ENCODE measurements at regions not wholly inside any gene's neighbourhood (a gene's known extent, or its start where the extent isn't known, plus 50 kb on each side); places are given as distances from the start of the nearest gene placed in this dataset.

GRCh38 chr2:109070290-109070689, 58.7 kb upstream of the SH3RF3 start:
- no peak for DNase-seq (ENCODE audit: low read depth in 2 of 2, low spot score in 1 of 2)

- no peak for DNase-seq (ENCODE audit: low read depth in 2 of 2, low spot score in 1 of 2)
Observed at GRCh38 chr2:109069331-109070194, 59.4 kb upstream of the SH3RF3 start.

DNA sequence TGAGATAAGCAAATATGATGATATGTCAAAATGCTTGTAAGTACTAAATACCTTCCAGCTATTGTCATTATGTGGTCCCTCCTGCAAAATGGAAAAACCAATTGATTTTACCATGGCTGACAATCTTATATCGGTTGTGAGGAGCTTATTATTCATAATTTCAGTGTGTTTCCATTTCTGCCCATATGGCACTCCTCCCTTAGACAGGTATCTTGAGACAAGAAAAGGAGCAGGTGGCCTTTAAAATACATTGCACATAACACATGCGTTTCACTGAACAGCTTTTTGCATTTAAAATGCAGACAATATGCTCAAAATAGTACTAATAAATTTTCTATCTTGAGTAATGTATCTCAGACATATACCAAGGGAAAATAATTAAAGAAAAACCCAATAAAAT, 60.2 kb upstream of the SH3RF3 start:
- DNase-seq (ENCODE audit: low read depth in 2 of 2, low spot score in 1 of 2): no peak

DNA sequence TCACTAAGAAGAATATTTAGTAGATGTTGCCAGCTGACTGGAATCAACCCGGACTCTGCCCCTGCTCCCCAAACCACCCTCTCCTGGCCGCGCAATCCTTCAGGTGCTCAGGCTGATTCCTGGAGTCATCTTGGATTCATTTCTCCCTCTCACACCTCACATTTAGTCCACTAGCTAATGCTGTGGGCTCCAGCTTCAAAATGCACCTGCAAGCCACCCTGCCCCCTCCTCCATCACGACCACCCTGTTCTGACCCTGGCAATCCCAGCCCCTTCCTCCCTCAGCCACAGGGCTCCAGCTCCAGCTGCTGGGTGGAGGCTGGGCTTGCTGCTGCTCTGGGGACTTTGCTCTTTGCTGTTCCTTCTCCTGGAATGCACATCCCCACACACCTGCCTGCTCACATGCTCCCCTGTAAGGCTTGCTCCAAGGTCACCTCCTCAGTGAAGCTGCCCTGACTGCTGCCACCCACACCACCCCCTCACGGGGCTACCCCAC, 61.3 kb upstream of the SH3RF3 start:
- no peak for DNase-seq (ENCODE audit: low read depth in 2 of 2, low spot score in 1 of 2)

GRCh38 chr2:109066917-109067597, 61.9 kb upstream of the SH3RF3 start:
- no peak for DNase-seq (ENCODE audit: low read depth in 2 of 2, low spot score in 1 of 2)

DNA sequence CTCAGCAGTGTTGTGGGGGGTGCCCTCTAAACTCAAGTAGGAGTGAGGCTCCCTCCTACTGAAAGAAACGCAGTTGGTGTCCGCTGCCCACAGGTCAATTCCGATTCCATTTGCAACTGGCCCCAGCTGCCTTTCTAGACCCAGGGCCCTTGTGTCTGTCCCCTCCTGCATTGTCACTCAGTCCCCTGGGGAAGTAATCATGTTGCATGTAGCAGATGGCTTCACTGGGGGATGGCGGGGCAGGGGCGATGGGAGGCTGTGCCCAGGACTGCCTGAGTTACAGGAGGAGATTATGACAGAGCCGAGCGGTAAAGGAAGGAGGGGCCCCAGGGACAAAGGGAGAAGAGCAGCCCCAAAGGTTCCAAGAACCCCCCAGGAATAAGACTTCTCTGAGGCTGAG, 62.5 kb upstream of the SH3RF3 start:
- DNase-seq (ENCODE audit: low read depth in 2 of 2, low spot score in 1 of 2): no peak

DNA sequence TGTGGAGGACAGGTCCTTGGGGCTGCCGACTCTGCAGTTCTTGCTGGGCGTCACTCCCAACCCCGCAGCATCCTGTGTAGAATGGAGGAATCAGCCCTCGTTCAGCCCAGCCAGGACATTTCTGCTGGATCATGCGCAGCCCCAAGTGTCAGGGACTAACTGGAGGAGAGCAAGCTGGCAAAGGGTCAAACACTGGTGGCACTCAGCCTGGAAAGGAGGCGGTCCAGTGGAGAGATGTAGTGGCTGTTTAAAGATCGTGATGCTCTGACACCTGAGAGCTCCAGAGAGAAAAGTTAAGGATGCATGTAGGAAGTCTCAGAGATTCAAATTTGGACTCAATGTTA, 63.6 kb upstream of the SH3RF3 start:
- no peak for DNase-seq (ENCODE audit: low read depth in 2 of 2, low spot score in 1 of 2)

DNA sequence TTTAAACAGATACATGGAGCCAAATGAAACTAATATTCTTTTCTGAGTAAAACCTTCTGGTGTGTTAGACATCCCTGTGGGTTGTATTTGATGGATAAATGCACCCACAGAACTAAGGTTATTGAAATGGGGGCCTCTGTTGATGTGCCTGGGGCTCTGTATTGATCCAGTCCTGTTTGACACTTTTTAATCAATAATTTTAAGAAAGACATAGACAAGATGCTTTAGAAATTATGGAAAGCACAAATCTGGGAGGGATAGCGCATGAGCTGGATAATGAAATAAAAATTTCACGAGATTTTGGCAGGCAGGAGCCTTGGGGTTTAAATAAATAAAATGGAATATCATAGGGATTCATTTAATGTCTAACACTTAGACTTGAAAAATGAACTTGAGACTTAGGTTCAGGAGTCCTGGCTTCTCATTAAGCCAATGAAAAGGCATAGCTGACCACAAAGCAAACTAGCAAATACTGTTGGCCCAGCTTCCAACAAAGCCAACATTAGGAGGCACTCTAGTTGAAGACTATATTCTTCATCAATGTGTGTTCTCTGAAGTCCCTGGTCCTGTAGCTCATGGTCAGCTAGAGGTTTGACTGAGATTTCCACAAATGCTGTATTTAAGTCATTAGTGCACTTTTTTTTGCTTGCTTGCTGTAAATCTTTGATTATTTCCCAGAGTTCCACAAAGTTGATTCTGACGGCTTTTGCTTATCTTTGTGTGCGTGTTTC, 64.2 kb upstream of the SH3RF3 start:
- no peak for DNase-seq (ENCODE audit: low read depth in 2 of 2, low spot score in 1 of 2)

- no peak for DNase-seq (ENCODE audit: low read depth in 2 of 2, low spot score in 1 of 2)
Observed at GRCh38 chr2:109062859-109063700, 65.9 kb upstream of the SH3RF3 start.

- DNase-seq (ENCODE audit: low read depth in 2 of 2, low spot score in 1 of 2): no peak
Observed at GRCh38 chr2:109062145-109062858, 66.7 kb upstream of the SH3RF3 start.

GRCh38 chr2:109061736-109062135, 67.3 kb upstream of the SH3RF3 start:
- no peak for DNase-seq (ENCODE audit: low read depth in 2 of 2, low spot score in 1 of 2)

DNA sequence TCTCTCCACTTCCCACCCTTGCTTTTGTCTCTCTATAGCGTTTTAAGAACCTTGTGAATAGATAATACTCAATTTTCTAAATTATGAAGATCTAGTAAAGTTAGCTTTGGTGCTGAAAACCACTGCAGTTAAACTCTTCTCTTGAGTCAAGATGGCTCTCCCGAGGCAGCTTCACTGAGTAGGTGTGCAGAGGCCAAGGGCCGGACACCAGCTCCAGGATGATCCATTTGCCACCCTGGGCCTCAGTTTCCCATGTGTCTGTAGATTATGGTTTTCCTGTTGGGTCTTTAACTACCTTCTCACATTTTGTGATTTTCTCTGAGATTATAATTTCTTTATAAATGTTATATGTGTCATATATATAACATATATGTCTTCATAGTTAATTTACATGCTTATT, 68.5 kb upstream of the SH3RF3 start:
- DNase-seq (ENCODE audit: low read depth in 2 of 2, low spot score in 1 of 2): no peak

DNA sequence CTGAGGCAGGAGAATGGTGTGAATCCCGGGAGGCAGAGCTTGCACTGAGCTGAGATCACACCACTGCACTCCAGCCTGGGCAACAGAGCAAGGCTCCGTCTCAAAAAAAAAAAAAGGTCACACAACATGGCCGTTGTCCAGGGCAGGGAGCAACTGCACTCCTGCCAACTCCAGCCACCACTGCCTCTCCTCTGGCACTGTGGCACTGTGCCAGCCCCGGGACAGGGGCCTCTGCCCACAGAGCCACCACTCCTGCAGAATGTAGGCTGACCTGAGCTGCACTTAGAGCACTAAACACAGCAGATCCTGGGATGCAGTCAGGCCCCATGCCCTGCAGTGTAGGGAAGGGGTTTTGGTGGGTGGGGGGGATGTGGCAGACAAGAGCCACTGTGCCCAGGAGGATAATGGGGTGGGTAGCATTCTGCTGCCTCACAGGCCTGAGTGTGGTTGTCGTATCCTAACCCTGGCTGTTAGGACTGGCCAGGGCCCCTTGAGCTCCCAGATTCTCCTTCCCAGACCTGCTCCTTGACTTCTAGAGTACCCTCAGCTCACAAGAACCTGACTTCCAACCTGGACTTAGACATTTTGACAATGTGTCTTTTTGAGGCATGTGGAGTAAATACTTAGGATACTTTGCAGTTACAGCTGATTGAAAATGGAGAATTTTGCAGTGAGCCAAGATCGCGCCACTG, 69.4 kb upstream of the SH3RF3 start:
- DNase-seq (ENCODE audit: low read depth in 2 of 2, low spot score in 1 of 2): no peak

GRCh38 chr2:109058802-109059201, 69.8 kb upstream of the EDAR start:
- no peak for DNase-seq (ENCODE audit: low read depth in 2 of 2, low spot score in 1 of 2)

DNA sequence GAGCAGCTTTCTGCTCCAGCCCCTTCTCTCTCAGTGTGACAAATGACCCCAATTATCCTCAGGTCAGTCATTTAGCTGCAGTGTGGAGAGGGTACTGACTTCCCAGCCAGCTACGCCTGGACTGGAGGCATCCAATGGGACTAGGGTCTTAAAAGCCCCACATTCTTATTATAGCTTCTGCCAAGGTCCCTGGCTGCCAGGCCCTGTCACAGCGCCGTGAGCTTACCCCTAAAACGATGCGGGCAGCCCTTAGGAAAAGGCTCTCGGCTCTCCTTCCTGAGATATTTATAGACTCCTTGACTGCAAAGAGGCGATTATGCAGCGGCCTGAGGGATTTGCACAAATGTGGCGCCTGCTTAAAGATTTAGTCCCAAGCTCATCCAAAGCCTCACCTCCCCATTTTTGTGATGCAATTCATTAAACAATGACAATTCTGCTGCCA, 69.2 kb upstream of the EDAR start:
- DNase-seq (ENCODE audit: low read depth in 2 of 2, low spot score in 1 of 2): no peak

GRCh38 chr2:109057686-109058085, 68.7 kb upstream of the EDAR start:
- DNase-seq (ENCODE audit: low read depth in 2 of 2, low spot score in 1 of 2): peak; percentile 5 to 7

GRCh38 chr2:109055435-109055834, 66.4 kb upstream of the EDAR start:
- no peak for DNase-seq (ENCODE audit: low read depth in 2 of 2, low spot score in 1 of 2)

DNA sequence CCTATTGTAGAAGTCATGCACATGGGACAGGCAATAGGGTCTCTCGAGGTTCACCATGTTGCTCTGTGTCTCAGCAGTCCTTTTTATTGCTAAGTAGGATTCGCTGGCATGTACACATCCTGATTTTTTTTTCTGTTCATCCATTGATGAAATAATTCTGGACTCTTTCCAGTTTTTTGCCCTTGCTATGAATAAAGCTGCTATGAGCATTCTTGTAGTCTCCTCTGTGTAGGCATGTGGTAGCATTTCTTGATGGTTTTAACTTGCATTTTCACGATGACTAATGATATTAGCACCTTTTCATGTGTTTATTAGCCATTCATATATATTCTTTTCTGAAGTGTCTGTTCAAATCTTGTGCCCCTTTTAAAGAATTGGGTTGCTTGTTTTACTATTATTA, 65.8 kb upstream of the EDAR start:
- no peak for DNase-seq (ENCODE audit: low read depth in 2 of 2, low spot score in 1 of 2)

DNA sequence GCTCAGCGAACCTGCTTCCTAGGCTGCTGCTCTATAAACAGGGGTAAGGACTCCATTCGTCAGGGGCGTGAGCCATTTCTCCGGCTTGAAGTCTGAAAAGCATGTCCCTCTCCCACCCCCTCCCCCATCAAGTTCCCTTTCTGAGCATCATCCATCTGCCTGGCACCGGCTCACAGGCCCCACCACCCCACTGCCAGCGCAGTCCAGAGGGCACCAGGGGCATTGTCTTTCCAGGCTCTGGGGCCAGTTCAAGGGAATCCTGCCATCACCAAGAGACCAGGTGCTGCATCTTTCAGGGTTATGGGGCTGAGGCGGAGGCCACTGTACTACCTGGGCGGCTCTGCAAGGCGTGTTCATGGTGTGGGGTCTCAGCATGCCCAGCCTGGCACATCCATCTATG, 64.7 kb upstream of the EDAR start:
- no peak for DNase-seq (ENCODE audit: low read depth in 2 of 2, low spot score in 1 of 2)

GRCh38 chr2:109052922-109053321, 63.9 kb upstream of the EDAR start:
- DNase-seq (ENCODE audit: low read depth in 2 of 2, low spot score in 1 of 2): no peak
